Activated T-helper 1 cell treated with anti-CD3 and anti-CD28 coated beads, Interleukin-12 subunit alpha, Interleukin-12 subunit beta, Interleukin-2, Interleukin-4 antibody, amounts not matched to agents 30 ng/mL and 10 ng/mL and 1 ng/mL, durations not matched to agents 14 hours and 24 hours and 36 hours (primary cell): ENCODE measurements at regions not wholly inside any gene's neighbourhood (a gene's known extent, or its start where the extent isn't known, plus 50 kb on each side); places are given as distances from the start of the nearest gene placed in this dataset.

Experiments used
- DNase-seq: peaks from one replicate; pipeline ENCODE4 v3.0.0; 2021; ENCODE audit warnings: low spot score
- H3K27ac Mint-ChIP-seq: one replicate; pipeline ENCODE4 v1.8.0; 2021; ENCODE audit warnings: mild to moderate bottlenecking, mixed read lengths
- H3K27me3 Mint-ChIP-seq: one replicate; pipeline ENCODE4 v1.8.0; 2022; ENCODE audit warnings: mild to moderate bottlenecking, moderate library complexity, mixed read lengths; ENCODE audit not compliant: insufficient read depth
- H3K36me3 Mint-ChIP-seq: one replicate; pipeline ENCODE4 v1.8.0; 2021; ENCODE audit warnings: low read depth, mixed read lengths
- H3K4me1 Mint-ChIP-seq: one replicate; pipeline ENCODE4 v1.8.0; 2021; ENCODE audit warnings: low read depth, mixed read lengths
- H3K4me3 Mint-ChIP-seq: one replicate; pipeline ENCODE4 v1.8.0; 2021; ENCODE audit warnings: mild to moderate bottlenecking, moderate library complexity, mixed read lengths
- H3K9me3 Mint-ChIP-seq: one replicate; pipeline ENCODE4 v1.8.0; 2021; ENCODE audit warnings: mixed read lengths
- intact Hi-C: fragments of 100-400 bp; cut with micrococcal nuclease; formaldehyde crosslinking; loops from one replicate; pipeline ENCODE4 v1.15.1; 2024

DNA sequence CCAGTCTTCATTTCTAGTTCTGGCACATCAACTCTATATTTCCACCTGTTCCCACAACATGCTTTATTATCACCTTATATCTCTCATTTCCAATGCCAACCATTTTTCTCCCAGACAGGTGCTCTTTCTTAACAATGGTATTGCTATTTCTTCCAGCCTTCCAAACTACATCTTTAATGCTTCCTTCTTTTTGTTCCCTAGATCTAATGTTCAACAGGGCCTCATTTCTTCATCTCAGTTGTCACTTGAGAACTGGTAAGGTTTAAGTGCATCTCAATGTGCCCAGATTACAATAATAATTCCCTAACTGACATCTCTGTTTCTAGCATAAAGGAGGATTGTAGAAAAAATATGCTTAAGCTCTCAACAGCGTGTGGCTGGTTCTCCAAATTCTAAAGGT, 272.6 kb downstream of the COX7C start:
- Mint-ChIP-seq H3K9me3 (no peaks in the 10 kb centered on the region), H3K4me3 (no peak overlapping the region), H3K36me3 (no peaks in the 10 kb centered on the region), H3K4me1 (no peaks in the 10 kb centered on the region), H3K27ac (no peak overlapping the region), H3K27me3 (peaks cover 12% of the 10 kb centered on the region)
- DNase-seq = no peak
- intact Hi-C loops = no loop called here

DNA sequence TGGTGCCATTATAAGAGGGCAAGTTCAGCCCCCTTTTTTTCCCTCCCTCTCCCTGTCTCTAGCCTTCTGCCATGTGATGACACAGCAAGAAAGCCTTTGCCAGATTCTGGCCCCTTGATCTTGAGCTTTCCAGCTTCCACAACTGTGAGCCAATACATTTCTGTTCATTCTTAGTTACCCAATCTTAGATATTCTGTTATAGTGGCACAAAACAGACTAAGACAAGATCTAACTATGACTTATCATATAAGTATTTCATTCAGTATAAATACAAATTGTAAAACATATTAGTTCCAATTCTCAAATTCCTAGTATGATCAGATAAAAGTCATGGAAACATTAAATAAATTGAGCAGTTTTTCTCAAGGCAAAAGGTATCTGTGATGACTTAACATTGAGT, 276.3 kb downstream of the COX7C start:
- intact Hi-C loops = no loop called here
- Mint-ChIP-seq H3K4me1 (no peaks in the 10 kb centered on the region), H3K27me3 (peaks cover 11% of the 10 kb centered on the region), H3K27ac (no peak overlapping the region), H3K4me3 (no peak overlapping the region), H3K36me3 (no peaks in the 10 kb centered on the region), H3K9me3 (no peaks in the 10 kb centered on the region)
- no peak for DNase-seq

DNA sequence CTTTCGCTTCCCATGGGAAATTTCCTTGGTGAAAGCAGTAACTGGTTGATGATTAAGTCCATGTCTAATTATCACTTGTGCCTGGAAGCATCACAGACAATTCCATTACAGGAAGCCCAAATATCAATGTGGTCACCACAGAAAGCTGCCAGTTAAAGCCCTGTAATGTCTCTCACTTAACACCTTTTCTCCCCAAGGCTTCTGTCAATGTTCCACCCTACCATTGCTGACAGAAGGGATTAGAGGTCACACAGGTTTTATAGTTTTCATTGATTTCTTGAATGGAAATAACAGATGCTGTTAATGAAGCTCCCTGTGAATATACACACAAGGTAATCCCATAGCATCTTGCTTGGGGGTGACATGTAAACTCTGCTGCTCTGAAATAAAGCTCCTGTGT, 279.2 kb downstream of the COX7C start:
- Mint-ChIP-seq H3K27me3 (peaks cover 15% of the 10 kb centered on the region), H3K36me3 (no peaks in the 10 kb centered on the region), H3K9me3 (no peaks in the 10 kb centered on the region), H3K4me1 (no peaks in the 10 kb centered on the region), H3K4me3 (no peak overlapping the region), H3K27ac (no peak overlapping the region)
- intact Hi-C loops = no loop called here
- DNase-seq = no peak

DNA sequence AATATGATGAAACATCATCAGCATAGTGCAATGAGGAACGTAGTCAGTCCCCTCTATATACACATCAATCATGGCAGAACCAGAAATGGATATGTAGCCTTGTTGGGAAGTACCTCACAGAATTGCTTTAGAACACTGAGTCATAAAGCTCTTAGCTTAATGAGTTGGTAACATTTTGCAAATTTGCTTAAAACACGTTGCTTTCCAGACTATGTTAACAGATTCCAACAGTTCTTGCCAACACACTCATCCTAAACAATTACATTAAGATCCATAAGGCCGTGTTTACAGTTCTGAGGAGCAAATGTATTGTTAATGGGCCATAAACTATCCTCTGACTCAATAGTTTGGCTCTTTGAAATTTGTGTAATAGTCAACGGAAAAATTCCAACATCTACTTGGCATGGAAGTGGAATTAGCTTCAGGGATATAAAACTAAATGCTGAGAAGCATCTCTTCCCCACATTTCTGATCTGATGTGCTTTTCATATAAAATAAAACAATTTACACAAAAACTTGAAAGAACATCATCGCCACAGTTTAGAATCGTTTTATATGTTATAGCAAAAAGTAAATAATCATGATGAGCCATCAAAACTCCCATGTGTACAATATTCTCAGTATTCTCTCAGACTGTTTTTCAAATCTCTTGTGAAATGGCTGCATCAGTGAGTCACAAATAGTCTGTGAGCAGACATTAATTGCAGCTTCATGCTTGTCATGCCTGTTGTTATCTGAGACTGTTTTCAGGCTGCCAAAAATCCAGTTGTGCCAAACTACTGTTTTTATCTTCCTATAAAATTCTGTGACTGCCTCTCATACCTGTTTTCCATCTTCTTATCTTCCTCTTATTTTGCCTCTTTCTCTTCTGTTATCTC, 291.9 kb downstream of the COX7C start:
- intact Hi-C loops = no loop called here
- no peaks in the 10 kb centered on the region for H3K4me1 Mint-ChIP-seq
- H3K36me3 Mint-ChIP-seq = no peaks in the 10 kb centered on the region
- no peaks in the 10 kb centered on the region for H3K9me3 Mint-ChIP-seq
- H3K4me3 Mint-ChIP-seq = no peak overlapping the region
- DNase-seq = no peak
- H3K27me3 Mint-ChIP-seq = peaks cover 29% of the 10 kb centered on the region
- H3K27ac Mint-ChIP-seq = no peak overlapping the region

DNA sequence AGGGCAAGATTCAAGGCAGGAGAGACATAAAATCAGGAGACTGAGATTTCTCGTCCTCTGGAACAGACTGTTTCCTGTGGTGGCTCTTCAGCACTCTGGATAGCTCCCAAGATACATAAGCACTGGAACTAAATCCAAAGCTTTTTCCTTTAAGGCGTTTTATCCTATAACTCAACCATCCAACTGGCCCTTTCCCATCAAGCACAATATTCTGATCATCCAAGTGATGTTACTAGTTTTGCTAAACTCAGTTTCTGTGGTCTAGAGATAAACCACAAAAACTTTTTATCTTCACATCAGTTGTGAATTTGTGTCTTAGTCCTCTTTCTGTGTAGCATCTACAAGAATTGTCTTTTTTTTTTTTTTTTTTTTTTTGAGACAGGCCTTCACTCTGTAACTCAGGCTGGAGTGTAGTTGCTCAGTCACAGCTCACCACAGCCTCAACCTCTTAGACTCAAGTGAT, 299.4 kb downstream of the COX7C start:
- no peaks in the 10 kb centered on the region for H3K36me3 Mint-ChIP-seq
- peaks cover 8% of the 10 kb centered on the region for H3K9me3 Mint-ChIP-seq
- H3K4me1 Mint-ChIP-seq = peaks cover 21% of the 10 kb centered on the region
- no peak overlapping the region for H3K4me3 Mint-ChIP-seq
- peak; percentile 1 for DNase-seq
- H3K27ac Mint-ChIP-seq = no peak overlapping the region
- H3K27me3 Mint-ChIP-seq = peaks cover 17% of the 10 kb centered on the region
- intact Hi-C loops = loop anchor here (1.0 to 5.0 kb wide), 7 partner anchors 165 to 1915 kb away; partner anchors contain the start of genes CCNH, COX7C and RASA1

DNA sequence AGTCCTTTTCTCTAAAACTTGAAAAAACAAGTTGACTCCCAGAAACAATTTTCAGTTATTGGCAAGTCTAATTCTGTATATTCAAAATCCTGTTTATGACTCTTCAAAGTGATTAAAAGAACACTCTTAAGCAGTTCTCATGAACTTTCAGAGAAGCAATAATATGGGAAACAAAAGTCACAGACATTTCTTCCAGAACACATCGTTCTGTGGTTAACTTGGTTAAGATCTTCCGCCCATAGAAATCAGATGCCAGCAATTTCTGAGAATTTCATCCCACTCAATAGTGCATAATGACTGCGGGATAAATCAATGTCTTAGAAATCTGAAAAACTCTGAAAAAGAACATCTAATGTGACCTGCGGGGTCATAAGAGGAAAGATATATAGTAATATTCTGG, 300.5 kb downstream of the COX7C start:
- DNase-seq = peak; percentile 4
- Mint-ChIP-seq H3K27ac (peak overlapping the region; percentile 75), H3K9me3 (peaks cover 8% of the 10 kb centered on the region), H3K27me3 (peaks cover 14% of the 10 kb centered on the region), H3K36me3 (no peaks in the 10 kb centered on the region), H3K4me3 (no peak overlapping the region), H3K4me1 (peaks cover 21% of the 10 kb centered on the region)
- intact Hi-C loops = loop anchor here (1.0 to 5.0 kb wide), 5 partner anchors 164 to 1914 kb away; partner anchors contain the start of genes CCNH and RASA1

DNA sequence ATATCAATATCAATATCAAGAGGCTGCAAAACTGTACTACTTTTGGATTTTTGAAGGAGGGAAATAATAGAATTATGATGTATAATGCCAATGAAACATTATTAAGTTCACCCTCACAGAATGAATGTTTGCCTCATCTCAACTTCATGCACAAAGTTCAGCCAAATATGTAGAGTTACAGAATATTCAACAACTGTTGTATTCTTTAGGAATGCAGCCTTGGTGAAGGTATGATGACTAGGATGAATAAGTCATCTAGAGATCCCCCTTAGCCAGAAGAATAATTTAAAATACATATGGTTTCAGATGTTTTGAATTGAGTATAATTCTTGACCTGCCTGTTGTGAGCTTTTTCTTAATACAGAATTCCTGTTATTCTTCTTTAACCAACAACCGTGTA, 308.3 kb downstream of the COX7C start:
- Mint-ChIP-seq H3K36me3 (no peaks in the 10 kb centered on the region), H3K9me3 (no peaks in the 10 kb centered on the region), H3K4me1 (no peaks in the 10 kb centered on the region), H3K4me3 (no peak overlapping the region), H3K27ac (no peak overlapping the region), H3K27me3 (peaks cover 32% of the 10 kb centered on the region)
- intact Hi-C loops = no loop called here
- DNase-seq = no peak

DNA sequence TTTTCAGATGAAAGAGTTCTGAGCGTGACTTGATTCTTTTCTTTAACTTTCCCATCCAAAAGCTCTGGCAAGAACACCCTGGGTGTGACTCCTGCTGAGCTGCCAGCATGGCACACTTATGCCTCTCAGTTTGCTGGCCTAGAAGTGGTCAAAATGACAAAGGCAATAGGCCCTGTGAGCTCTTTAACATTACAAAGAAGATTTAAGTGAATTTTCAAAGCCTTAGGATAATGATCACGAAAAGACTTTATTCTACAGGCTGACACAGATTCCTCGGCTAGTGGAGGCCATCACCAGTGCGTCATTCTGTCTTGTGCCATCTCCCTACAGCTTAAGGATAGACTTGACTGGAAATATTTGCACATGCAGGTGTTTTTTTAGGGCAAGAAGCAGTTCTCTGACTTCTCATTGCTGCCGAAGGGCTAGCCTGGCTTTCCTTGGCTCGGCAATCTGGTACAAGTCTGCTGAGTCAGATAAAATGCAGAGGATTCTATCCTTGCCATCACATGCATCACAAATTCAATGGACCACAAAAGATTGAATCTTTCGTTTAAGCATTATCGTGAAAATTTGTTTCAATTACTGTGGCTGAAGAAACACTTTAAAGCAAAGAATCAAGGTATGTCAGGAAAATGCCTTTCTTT, 311.5 kb downstream of the COX7C start:
- Mint-ChIP-seq H3K36me3 (no peaks in the 10 kb centered on the region), H3K4me3 (no peak overlapping the region), H3K27ac (no peak overlapping the region), H3K27me3 (peaks cover 37% of the 10 kb centered on the region), H3K9me3 (no peaks in the 10 kb centered on the region), H3K4me1 (no peaks in the 10 kb centered on the region)
- no peak for DNase-seq
- intact Hi-C loops = no loop called here

DNA sequence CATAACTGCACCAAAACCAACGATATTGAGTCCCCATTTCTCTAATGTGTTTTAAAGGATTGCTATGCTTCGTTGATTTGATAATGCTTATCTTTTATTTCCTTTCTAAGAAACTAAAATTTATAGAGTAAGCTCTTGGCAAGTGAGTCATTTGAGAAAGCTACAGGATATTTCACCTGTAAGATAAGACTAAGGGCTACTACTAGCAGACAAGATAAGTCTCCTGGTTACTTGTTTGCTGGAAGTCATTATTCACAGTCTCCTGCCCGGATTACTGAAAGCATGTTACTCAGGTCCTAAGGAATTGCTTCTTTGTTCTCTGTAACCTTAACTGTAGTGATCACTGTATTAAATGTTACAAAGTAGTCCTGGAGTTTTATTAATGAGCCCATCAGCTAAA, 315.9 kb upstream of the RASA1 start:
- no peaks in the 10 kb centered on the region for H3K4me1 Mint-ChIP-seq
- no peak overlapping the region for H3K4me3 Mint-ChIP-seq
- no peak for DNase-seq
- H3K27me3 Mint-ChIP-seq = peaks cover 23% of the 10 kb centered on the region
- intact Hi-C loops = no loop called here
- H3K9me3 Mint-ChIP-seq = no peaks in the 10 kb centered on the region
- no peaks in the 10 kb centered on the region for H3K36me3 Mint-ChIP-seq
- no peak overlapping the region for H3K27ac Mint-ChIP-seq

DNA sequence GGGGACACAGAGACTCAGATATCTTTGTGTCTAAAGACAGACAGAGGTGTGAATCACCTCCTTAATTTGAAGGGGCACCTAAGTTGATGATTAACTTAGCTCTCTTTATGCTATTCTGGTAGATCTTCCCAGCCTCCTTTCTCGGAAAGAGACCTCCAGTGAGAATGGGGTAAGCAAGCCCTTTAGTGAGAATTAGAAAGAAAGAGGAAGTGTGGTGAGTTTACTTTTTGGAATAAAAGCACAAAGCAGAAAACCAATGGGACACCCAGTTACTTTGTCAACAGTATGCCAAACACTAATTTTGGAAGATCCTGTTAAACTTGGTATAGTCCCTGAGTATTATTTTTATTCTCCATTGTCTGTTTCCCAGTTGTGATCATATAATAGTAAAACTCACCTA, 302.8 kb upstream of the RASA1 start:
- Mint-ChIP-seq H3K36me3 (no peaks in the 10 kb centered on the region), H3K27me3 (peaks cover 6% of the 10 kb centered on the region), H3K4me1 (no peaks in the 10 kb centered on the region), H3K27ac (no peak overlapping the region), H3K4me3 (no peak overlapping the region), H3K9me3 (no peaks in the 10 kb centered on the region)
- intact Hi-C loops = no loop called here
- DNase-seq = no peak

DNA sequence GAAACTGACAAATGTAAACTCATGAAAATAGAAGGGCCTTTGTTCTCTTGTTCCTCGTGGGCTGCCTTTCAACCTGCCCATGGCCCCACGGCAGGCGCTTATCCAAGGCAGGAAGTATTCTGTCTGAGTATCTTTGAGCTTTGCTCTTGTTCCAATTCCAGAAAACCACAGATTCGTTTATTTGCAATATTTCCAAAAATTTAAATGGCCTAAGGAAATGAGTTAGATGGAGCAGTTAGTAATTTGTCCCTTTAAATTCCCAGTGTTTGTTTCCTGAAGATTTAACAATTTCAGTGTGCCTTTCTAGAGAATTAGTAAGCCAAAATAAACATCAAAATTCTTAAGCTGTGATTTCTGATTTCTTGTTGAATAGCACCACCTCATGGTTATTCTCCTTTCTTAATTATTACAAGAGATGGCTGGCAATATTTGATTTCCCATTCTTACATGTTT, 299.4 kb upstream of the RASA1 start:
- H3K27ac Mint-ChIP-seq = no peak overlapping the region
- H3K36me3 Mint-ChIP-seq = no peaks in the 10 kb centered on the region
- DNase-seq = no peak
- intact Hi-C loops = loop anchor here (1.0 kb wide), 1 partner anchor 88 kb away; no protein-coding TSS in a partner anchor
- no peak overlapping the region for H3K4me3 Mint-ChIP-seq
- H3K9me3 Mint-ChIP-seq = no peaks in the 10 kb centered on the region
- peaks cover 16% of the 10 kb centered on the region for H3K27me3 Mint-ChIP-seq
- H3K4me1 Mint-ChIP-seq = no peaks in the 10 kb centered on the region

DNA sequence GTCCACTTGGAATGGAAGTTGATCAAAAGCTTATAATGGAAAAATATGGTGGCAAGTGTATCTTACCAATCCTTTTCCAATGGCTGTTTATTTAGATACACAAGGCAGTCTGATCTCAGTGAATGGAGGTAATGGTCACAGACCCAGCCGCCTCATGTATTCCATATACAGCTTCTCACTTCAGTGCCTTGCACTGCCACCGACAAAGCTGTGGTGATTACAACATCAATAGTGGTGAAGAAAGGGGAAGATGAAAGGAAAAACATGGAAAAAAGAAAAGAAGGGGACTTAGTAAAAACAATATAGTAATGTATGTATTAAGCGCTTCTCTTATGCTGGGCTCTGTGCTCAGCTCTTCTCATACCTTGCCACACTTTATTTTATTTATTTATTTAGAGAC, 297.3 kb upstream of the RASA1 start:
- Mint-ChIP-seq H3K9me3 (no peaks in the 10 kb centered on the region), H3K27me3 (peaks cover 24% of the 10 kb centered on the region), H3K4me1 (no peaks in the 10 kb centered on the region), H3K27ac (no peak overlapping the region), H3K4me3 (no peak overlapping the region), H3K36me3 (no peaks in the 10 kb centered on the region)
- DNase-seq = no peak
- intact Hi-C loops = no loop called here

DNA sequence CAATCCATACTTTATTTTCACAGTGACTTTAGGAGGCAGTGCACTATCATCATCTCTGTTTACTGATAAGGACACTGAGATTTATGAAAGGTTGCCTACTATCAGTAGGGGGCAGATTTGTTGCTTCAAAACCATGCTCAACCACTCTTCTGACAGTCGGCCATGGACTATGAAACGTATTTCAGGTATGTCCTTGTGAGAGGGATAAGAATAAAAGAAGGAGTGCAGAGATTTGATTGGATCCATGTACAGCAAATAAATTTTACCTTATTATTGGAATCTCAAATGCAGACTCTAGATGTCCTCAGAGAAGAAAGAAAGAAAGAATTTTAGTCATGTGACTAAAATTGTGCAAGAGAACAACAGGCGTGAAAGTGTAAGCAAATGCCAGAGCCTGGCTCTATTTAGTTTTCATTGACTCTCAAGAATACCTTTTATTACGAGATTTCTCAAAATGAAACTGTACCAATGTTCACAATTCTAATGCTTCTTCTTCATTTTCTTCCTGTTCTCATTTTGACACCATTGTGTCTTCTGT, 296.6 kb upstream of the RASA1 start:
- H3K27ac Mint-ChIP-seq = no peak overlapping the region
- intact Hi-C loops = loop anchor here (1.0 kb wide), 2 partner anchors 42 to 429 kb away; no protein-coding TSS in a partner anchor
- no peak for DNase-seq
- H3K4me3 Mint-ChIP-seq = no peak overlapping the region
- peaks cover 28% of the 10 kb centered on the region for H3K27me3 Mint-ChIP-seq
- H3K4me1 Mint-ChIP-seq = no peaks in the 10 kb centered on the region
- no peaks in the 10 kb centered on the region for H3K9me3 Mint-ChIP-seq
- H3K36me3 Mint-ChIP-seq = no peaks in the 10 kb centered on the region
